ENCODE measurements at regions not wholly inside any gene's neighbourhood (a gene's known extent, or its start where the extent isn't known, plus 50 kb on each side); places are given as distances from the start of the nearest gene placed in this dataset.

- no peaks in the 10 kb centered on the region for H3K27me3 ChIP-seq
- intact Hi-C loops (cut with DNase I), result loop anchor here (5.0 kb wide), 1 partner anchor 203 kb away; the partner anchor contains the start of gene DYRK2
- no peak overlapping the region for H3K4me3 ChIP-seq
- H3K36me3 ChIP-seq, result no peaks in the 10 kb centered on the region
- DNase-seq, result no peak
- no peak overlapping the region for H3K27ac ChIP-seq
- WGBS, 2 donors, result 85 to 90% methylated on average over 5 of the region's 5 CpGs
- TF ChIP-seq, protein P1, sequence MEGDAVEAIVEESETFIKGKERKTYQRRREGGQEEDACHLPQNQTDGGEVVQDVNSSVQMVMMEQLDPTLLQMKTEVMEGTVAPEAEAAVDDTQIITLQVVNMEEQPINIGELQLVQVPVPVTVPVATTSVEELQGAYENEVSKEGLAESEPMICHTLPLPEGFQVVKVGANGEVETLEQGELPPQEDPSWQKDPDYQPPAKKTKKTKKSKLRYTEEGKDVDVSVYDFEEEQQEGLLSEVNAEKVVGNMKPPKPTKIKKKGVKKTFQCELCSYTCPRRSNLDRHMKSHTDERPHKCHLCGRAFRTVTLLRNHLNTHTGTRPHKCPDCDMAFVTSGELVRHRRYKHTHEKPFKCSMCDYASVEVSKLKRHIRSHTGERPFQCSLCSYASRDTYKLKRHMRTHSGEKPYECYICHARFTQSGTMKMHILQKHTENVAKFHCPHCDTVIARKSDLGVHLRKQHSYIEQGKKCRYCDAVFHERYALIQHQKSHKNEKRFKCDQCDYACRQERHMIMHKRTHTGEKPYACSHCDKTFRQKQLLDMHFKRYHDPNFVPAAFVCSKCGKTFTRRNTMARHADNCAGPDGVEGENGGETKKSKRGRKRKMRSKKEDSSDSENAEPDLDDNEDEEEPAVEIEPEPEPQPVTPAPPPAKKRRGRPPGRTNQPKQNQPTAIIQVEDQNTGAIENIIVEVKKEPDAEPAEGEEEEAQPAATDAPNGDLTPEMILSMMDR (IDR thresholded peaks at IDR 0.05), result no peak
- TF ChIP-seq POLR2A (IDR thresholded peaks at IDR 0.05), result no peak
- no peak for TF ChIP-seq POLR2AphosphoS5 (IDR thresholded peaks at IDR 0.05)
- no peak for TF ChIP-seq EP300 (IDR thresholded peaks at IDR 0.05)
- H3K9me3 ChIP-seq, result no peaks in the 10 kb centered on the region
- H3K4me1 ChIP-seq, result peaks cover 0 to 17% (median 7%) of the 10 kb centered on the region in 4 donors
Observed at GRCh38 chr12:67444542-67444941, 175.4 kb downstream of the CAND1 start.

DNA sequence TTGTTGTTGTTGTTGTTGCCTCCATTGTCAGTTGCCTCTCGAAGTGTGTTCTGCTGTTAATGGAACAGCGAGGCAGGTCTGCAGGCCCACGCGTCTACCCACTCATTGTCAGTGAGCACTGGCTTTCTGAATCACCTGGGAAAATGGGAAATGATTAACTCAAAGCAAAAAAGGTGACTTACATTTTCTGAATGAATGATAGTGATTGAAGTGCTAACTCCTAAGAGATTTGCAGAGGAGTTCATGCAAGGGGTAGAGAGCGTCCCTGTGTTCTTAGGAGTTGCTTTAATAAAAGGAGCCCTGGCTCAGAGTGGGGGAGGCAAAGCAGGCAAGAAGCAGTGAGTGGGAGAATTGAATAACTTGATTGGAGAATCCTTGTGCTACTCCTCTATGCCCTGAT lies 177.6 kb downstream of the CAND1 start:
- Histone ChIP-seq H3K4me1 (peaks cover 0 to 11% (median 7%) of the 10 kb centered on the region in 4 donors), H3K27me3 (no peaks in the 10 kb centered on the region), H3K9me3 (no peaks in the 10 kb centered on the region), H3K4me3 (no peak overlapping the region), H3K36me3 (no peaks in the 10 kb centered on the region), H3K27ac (no peak overlapping the region)
- TF ChIP-seq POLR2AphosphoS5 (IDR thresholded peaks at IDR 0.05) (no peak), POLR2A (IDR thresholded peaks at IDR 0.05) (no peak), EP300 (IDR thresholded peaks at IDR 0.05) (no peak)
- TF ChIP-seq, protein P1 (IDR thresholded peaks at IDR 0.05), result no peak
- DNase-seq, result no peak
- WGBS, 2 donors, result 83 to 95% methylated on average over 5 of the region's 5 CpGs
- intact Hi-C loops (cut with DNase I), result no loop called here

DNA sequence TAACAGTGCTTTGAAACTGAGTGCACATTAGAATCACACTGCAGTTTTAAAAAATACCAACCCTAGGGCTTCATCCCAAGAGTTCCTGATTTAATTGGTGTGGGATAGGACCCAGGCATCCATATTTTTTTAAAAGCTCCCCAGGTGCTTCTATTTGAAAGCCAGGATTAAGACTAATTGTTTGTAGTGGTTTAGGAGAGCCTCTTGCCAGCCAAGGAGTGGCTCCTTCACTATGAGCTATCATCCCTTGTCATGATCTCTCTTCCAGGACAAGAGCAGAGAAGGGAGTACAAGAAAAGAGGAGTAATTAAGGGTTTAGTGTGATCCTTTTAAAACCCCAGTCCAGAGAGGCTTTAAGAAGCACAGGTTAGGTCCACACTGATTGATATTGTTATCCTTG lies 178.0 kb downstream of the CAND1 start:
- DNase-seq, result no peak
- no peaks in the 10 kb centered on the region for H3K9me3 ChIP-seq
- no peaks in the 10 kb centered on the region for H3K36me3 ChIP-seq
- TF ChIP-seq POLR2AphosphoS5 (IDR thresholded peaks at IDR 0.05) (no peak), POLR2A (IDR thresholded peaks at IDR 0.05) (no peak), EP300 (IDR thresholded peaks at IDR 0.05) (no peak)
- TF ChIP-seq, protein P1 (IDR thresholded peaks at IDR 0.05), result no peak
- H3K27me3 ChIP-seq, result no peaks in the 10 kb centered on the region
- H3K27ac ChIP-seq, result no peak overlapping the region
- no peak overlapping the region for H3K4me3 ChIP-seq
- H3K4me1 ChIP-seq, result peaks cover 0 to 7% (median 4%) of the 10 kb centered on the region in 4 donors
- intact Hi-C loops (cut with DNase I), result no loop called here

DNA sequence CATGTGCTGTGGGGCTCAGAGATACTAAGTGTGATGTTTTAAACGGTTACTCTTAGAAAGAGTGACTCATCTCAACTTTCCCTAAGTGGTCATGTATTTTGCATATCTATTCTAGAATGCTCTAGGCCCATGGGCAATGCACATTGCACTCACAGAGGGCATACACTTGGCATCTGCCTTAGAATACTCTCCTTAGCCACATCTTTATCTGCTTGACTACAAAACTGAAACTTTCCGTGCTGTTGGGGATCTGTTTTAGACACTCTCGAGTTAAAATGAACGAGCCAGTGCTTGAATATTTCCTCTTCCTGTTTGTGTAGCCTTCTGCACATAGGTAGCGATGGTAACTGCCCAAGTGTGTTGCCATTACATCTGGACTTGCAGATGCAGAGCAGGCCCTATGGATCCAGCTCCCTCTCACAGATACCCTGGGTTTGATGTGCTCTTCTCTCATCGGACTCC lies 180.5 kb downstream of the CAND1 start:
- Histone ChIP-seq H3K4me3 (no peak overlapping the region), H3K4me1 (no peaks in the 10 kb centered on the region), H3K27me3 (no peaks in the 10 kb centered on the region), H3K36me3 (no peaks in the 10 kb centered on the region), H3K9me3 (no peaks in the 10 kb centered on the region), H3K27ac (no peak overlapping the region)
- no peak for DNase-seq
- intact Hi-C loops (cut with DNase I), result no loop called here
- TF ChIP-seq POLR2A (IDR thresholded peaks at IDR 0.05) (no peak), EP300 (IDR thresholded peaks at IDR 0.05) (no peak), POLR2AphosphoS5 (IDR thresholded peaks at IDR 0.05) (no peak)
- TF ChIP-seq, protein P1 (IDR thresholded peaks at IDR 0.05), result no peak
- WGBS, 2 donors, result 59 to 82% methylated on average over 6 of the region's 6 CpGs

GRCh38 chr12:67450441-67450840 lies 181.3 kb downstream of the CAND1 start:
- Histone ChIP-seq H3K27ac (no peak overlapping the region), H3K36me3 (no peaks in the 10 kb centered on the region), H3K4me3 (no peak overlapping the region), H3K4me1 (no peaks in the 10 kb centered on the region), H3K27me3 (no peaks in the 10 kb centered on the region), H3K9me3 (no peaks in the 10 kb centered on the region)
- DNase-seq, result no peak
- WGBS, 2 donors, result 82 to 85% methylated on average over 4 of the region's 4 CpGs
- intact Hi-C loops (cut with DNase I), result no loop called here
- TF ChIP-seq POLR2A (IDR thresholded peaks at IDR 0.05), result no peak
- no peak for TF ChIP-seq POLR2AphosphoS5 (IDR thresholded peaks at IDR 0.05)
- TF ChIP-seq EP300 (IDR thresholded peaks at IDR 0.05), result no peak
- TF ChIP-seq, protein P1 (IDR thresholded peaks at IDR 0.05), result no peak
